ENCODE measurements at regions not wholly inside any gene's neighbourhood (a gene's known extent, or its start where the extent isn't known, plus 50 kb on each side); places are given as distances from the start of the nearest gene placed in this dataset.

DNA sequence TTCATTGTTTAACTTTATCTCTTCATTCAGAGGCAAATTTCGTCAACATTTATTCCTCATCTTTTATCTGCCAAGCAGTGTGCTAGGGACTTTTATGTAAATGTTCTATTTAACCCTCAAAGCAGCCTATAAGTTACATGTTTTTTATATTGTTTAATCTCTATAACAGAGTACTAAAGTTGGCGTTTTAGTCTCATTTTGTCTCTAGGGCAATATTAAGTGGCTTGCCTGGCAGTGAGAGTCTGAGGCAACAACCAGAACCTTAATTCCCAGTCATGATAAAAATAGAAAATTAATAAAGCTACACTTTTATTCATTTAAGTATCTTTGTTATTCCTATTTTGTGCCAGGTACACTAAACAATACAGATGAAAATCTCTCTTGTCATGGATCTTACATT lies 994.3 kb upstream of the ADGRL2 start:
- H4K20me1 ChIP-seq (replicated peaks in 1 of 2; ENCODE audit: control insufficient read depth in 1 of 2, insufficient read depth in 2 of 2, low read length in 2 of 2), result no peaks in the 10 kb centered on the region
- no peak overlapping the region for H3K18ac ChIP-seq (ENCODE audit: extremely low read depth, low read length)
- no peak overlapping the region for H2BK12ac ChIP-seq (ENCODE audit: low read depth, low read length)
- no peak overlapping the region for H4K5ac ChIP-seq (ENCODE audit: insufficient read length, low read depth, low read length)
- no peak overlapping the region for H3K56ac ChIP-seq (replicated peaks; ENCODE audit: insufficient read length, low read depth, low read length)
- H3K36me3 ChIP-seq (ENCODE audit: control insufficient read depth in 2 of 4, insufficient read depth in 4 of 4, low read length in 3 of 4), result no peaks in the 10 kb centered on the region
- H3K23ac ChIP-seq (ENCODE audit: insufficient read length), result no peak overlapping the region
- no peak overlapping the region for H2AFZ ChIP-seq (ENCODE audit: low read length)
- WGBS, 2 experiments (ENCODE audit: extremely low coverage in 1 of 2, insufficient coverage in 1 of 2, insufficient read length in 1 of 2, insufficient replicate concordance in 2 of 2, low coverage in 1 of 2, low lambda C conversion rate in 2 of 2, missing lambda C conversion rate in 1 of 2), result 91% methylated on average over 2 of the region's 2 CpGs; no CpG with 5 or more reads in 1 of the 2 experiments
- H2AK5ac ChIP-seq (ENCODE audit: low read depth, low read length), result no peak overlapping the region
- H3K4ac ChIP-seq (replicated peaks; ENCODE audit: insufficient read length, low read depth, low read length), result no peak overlapping the region
- CTCF ChIA-PET (ENCODE audit: partially characterized antibody), result no interaction called here
- H2BK20ac ChIP-seq (ENCODE audit: low read length), result no peak overlapping the region
- no peaks in the 10 kb centered on the region for H3K9me3 ChIP-seq (ENCODE audit: insufficient read depth in 2 of 2, low read depth in 1 of 2, low read length in 1 of 2)
- H2BK120ac ChIP-seq (replicated peaks; ENCODE audit: low read depth, low read length), result no peak overlapping the region
- no peaks in the 10 kb centered on the region for H3K4me1 ChIP-seq (replicated peaks in 1 of 4; ENCODE audit: control insufficient read depth in 3 of 4, insufficient read depth in 4 of 4, low read length in 3 of 4)
- no peak overlapping the region for H3K4me2 ChIP-seq (ENCODE audit: insufficient read depth in 1 of 2, low read depth in 2 of 2, low read length in 2 of 2)
- H3K23me2 ChIP-seq (ENCODE audit: low read depth, low read length), result no peaks in the 10 kb centered on the region; the same call in 1 of the 2 replicates
- H3K9ac ChIP-seq (replicated peaks in 1 of 4; ENCODE audit: extremely low read depth in 1 of 4, low read depth in 3 of 4, low read length in 3 of 4), result no peak overlapping the region
- H3K79me2 ChIP-seq (ENCODE audit: control insufficient read depth in 1 of 2, insufficient read depth in 2 of 2, low read length in 2 of 2), result no peaks in the 10 kb centered on the region
- H3K4me3 ChIP-seq (ENCODE audit: extremely low read depth in 1 of 4, insufficient read depth in 2 of 4, low read depth in 3 of 4, low read length in 4 of 4), result no peak overlapping the region
- POLR2A ChIA-PET (ENCODE audit: partially characterized antibody), result no interaction called here
- DNase-seq (ENCODE audit: low read depth in 1 of 2, low spot score in 2 of 2) (no peak), FAIRE-seq (no peak)
- no peaks in the 10 kb centered on the region for H3K79me1 ChIP-seq (ENCODE audit: low read depth, low read length)
- no peak overlapping the region for H4K91ac ChIP-seq (replicated peaks; ENCODE audit: insufficient read length, low read length)
- H2BK5ac ChIP-seq (ENCODE audit: low read depth, low read length), result no peak overlapping the region
- H3K27ac ChIP-seq (ENCODE audit: low read depth, low read length), result no peak overlapping the region
- H3K14ac ChIP-seq (ENCODE audit: insufficient read length), result no peak overlapping the region
- no peaks in the 10 kb centered on the region for H3K27me3 ChIP-seq (replicated peaks in 1 of 4; ENCODE audit: control insufficient read depth in 3 of 4, extremely low read depth in 1 of 4, insufficient read depth in 3 of 4, low read length in 3 of 4)
- H2BK15ac ChIP-seq (ENCODE audit: low read length), result no peak overlapping the region
- H4K8ac ChIP-seq (ENCODE audit: extremely low read depth, insufficient read depth, low read length), result no peak overlapping the region
- no peak for TF ChIP-seq CTBP2 (IDR thresholded peaks at IDR 0.05; ENCODE audit: borderline replicate concordance, insufficient read depth, insufficient read length, low read length)
- TF ChIP-seq, protein P1, sequence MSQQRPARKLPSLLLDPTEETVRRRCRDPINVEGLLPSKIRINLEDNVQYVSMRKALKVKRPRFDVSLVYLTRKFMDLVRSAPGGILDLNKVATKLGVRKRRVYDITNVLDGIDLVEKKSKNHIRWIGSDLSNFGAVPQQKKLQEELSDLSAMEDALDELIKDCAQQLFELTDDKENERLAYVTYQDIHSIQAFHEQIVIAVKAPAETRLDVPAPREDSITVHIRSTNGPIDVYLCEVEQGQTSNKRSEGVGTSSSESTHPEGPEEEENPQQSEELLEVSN (IDR thresholded peaks at IDR 0.05), result no peak
- no peak for TF ChIP-seq POU5F1 (IDR thresholded peaks at IDR 0.05; ENCODE audit: low read depth, low read length)
- no peak for TF ChIP-seq SRF (IDR thresholded peaks at IDR 0.05; ENCODE audit: low read depth, low read length)
- TF ChIP-seq KDM4A (IDR thresholded peaks at IDR 0.05; ENCODE audit: low read depth, low read length, severe bottlenecking), result no peak
- no peak for TF ChIP-seq RBBP5 (IDR thresholded peaks at IDR 0.05; ENCODE audit: borderline replicate concordance, low read depth, low read length)
- TF ChIP-seq EZH2 (IDR thresholded peaks at IDR 0.05; ENCODE audit: low read depth, low read length, severe bottlenecking), result no peak
- no peak for TF ChIP-seq CBX5 (IDR thresholded peaks at IDR 0.05; ENCODE audit: low read depth, low read length)
- no peak for TF ChIP-seq TEAD4 (IDR thresholded peaks at IDR 0.05; ENCODE audit: low read depth, low read length)
- no peak for TF ChIP-seq POLR2AphosphoS5 (IDR thresholded peaks at IDR 0.05; ENCODE audit: low read depth, low read length)
- no peak for TF ChIP-seq KDM5A (IDR thresholded peaks at IDR 0.05; ENCODE audit: low read length)
- no peak for TF ChIP-seq SP4 (IDR thresholded peaks at IDR 0.05; ENCODE audit: low read length)
- TF ChIP-seq ZNF274 (IDR thresholded peaks at IDR 0.05; ENCODE audit: borderline replicate concordance, extremely low read depth, low read length), result no peak
- no peak for TF ChIP-seq ASH2L (IDR thresholded peaks at IDR 0.05; ENCODE audit: low read length)
- no peak for TF ChIP-seq TAF7 (optimal IDR thresholded peaks at IDR 0.05; ENCODE audit: borderline replicate concordance, low read depth, low read length)
- TF ChIP-seq BRCA1 (IDR thresholded peaks at IDR 0.05; ENCODE audit: low read depth, low read length), result no peak

All from H1 (cell line).